SJSA1 (cell line): ENCODE measurements at regions not wholly inside any gene's neighbourhood (a gene's known extent, or its start where the extent isn't known, plus 50 kb on each side); places are given as distances from the start of the nearest gene placed in this dataset.

Source experiments
- DNase-seq, 2 experiments: peaks; one replicate each; pipeline ENCODE4 v3.0.0-alpha.2; 2015 to 2020; ENCODE audit warnings: low spot score in 2 of 2, low read depth in 1 of 2
- H3K27ac ChIP-seq: fragments of 250-450 bp; sonication (Bioruptor Pico); 2 replicates; pipeline ENCODE4 v1.5.1; 2020; ENCODE audit warnings: mild to moderate bottlenecking, moderate library complexity
- H3K27me3 ChIP-seq: fragments of 250-450 bp; sonication (Bioruptor Pico); replicated peaks from 2 replicates; pipeline ENCODE4 v1.5.1; 2020; ENCODE audit warnings: mild to moderate bottlenecking, moderate library complexity
- H3K36me3 ChIP-seq: fragments of 250-450 bp; sonication (Bioruptor Pico); 2 replicates; pipeline ENCODE4 v1.5.1; 2020; ENCODE audit warnings: mild to moderate bottlenecking
- H3K4me1 ChIP-seq: fragments of 250-450 bp; sonication (Bioruptor Pico); replicated peaks from 2 replicates; pipeline ENCODE4 v1.6.1; 2021; ENCODE audit warnings: mild to moderate bottlenecking
- H3K4me3 ChIP-seq: fragments of 250-450 bp; sonication (Bioruptor Pico); 2 replicates; pipeline ENCODE4 v1.5.1; 2020; ENCODE audit warnings: mild to moderate bottlenecking
- H3K9me3 ChIP-seq: fragments of 250-450 bp; sonication (Bioruptor Pico); replicated peaks from 2 replicates; pipeline ENCODE4 v1.5.1; 2020; ENCODE audit warnings: mild to moderate bottlenecking

- H3K36me3 ChIP-seq, result no peaks in the 10 kb centered on the region
- H3K27me3 ChIP-seq, result no peaks in the 10 kb centered on the region; the same call in 1 of the 2 replicates
- peaks cover 5% of the 10 kb centered on the region; the same call in 1 of the 2 replicates for H3K4me1 ChIP-seq
- H3K27ac ChIP-seq, result no peak overlapping the region
- no peak overlapping the region for H3K4me3 ChIP-seq
- no peak for DNase-seq
- no peaks in the 10 kb centered on the region for H3K9me3 ChIP-seq
Observed at GRCh38 chr15:72925661-72926060, 126.6 kb upstream of the NEO1 start.

- no peak overlapping the region for H3K4me3 ChIP-seq
- no peak for DNase-seq
- no peaks in the 10 kb centered on the region for H3K27me3 ChIP-seq
- no peaks in the 10 kb centered on the region for H3K36me3 ChIP-seq
- H3K27ac ChIP-seq, result no peak overlapping the region
- H3K9me3 ChIP-seq, result no peaks in the 10 kb centered on the region
- peaks cover 5% of the 10 kb centered on the region; the same call in 1 of the 2 replicates for H3K4me1 ChIP-seq
Observed at GRCh38 chr15:72923289-72923688, 129.0 kb upstream of the NEO1 start.

GRCh38 chr15:72920551-72920950 is 131.7 kb upstream of the NEO1 start:
- H3K4me3 ChIP-seq, result no peak overlapping the region
- H3K27ac ChIP-seq, result no peak overlapping the region
- H3K27me3 ChIP-seq, result no peaks in the 10 kb centered on the region
- H3K4me1 ChIP-seq, result peaks cover 9% of the 10 kb centered on the region
- no peaks in the 10 kb centered on the region for H3K9me3 ChIP-seq
- DNase-seq, result no peak
- no peaks in the 10 kb centered on the region for H3K36me3 ChIP-seq

GRCh38 chr15:72919936-72920465 is 132.3 kb upstream of the NEO1 start:
- Histone ChIP-seq H3K4me3 (no peak overlapping the region), H3K27me3 (no peaks in the 10 kb centered on the region), H3K9me3 (no peaks in the 10 kb centered on the region), H3K36me3 (no peaks in the 10 kb centered on the region), H3K4me1 (peaks cover 7% of the 10 kb centered on the region), H3K27ac (no peak overlapping the region)
- no peak for DNase-seq

- Histone ChIP-seq H3K27me3 (no peaks in the 10 kb centered on the region), H3K36me3 (no peaks in the 10 kb centered on the region), H3K4me3 (no peak overlapping the region), H3K4me1 (peaks cover 7% of the 10 kb centered on the region), H3K9me3 (no peaks in the 10 kb centered on the region), H3K27ac (no peak overlapping the region)
- DNase-seq, result no peak
Observed at GRCh38 chr15:72916897-72917296, 133.3 kb upstream of the ADPGK start.

- no peak for DNase-seq
- H3K9me3 ChIP-seq, result no peaks in the 10 kb centered on the region
Observed at GRCh38 chr15:72916378-72916777, 132.8 kb upstream of the ADPGK start.

GRCh38 chr15:72915843-72916242 is 132.3 kb upstream of the ADPGK start:
- H3K4me3 ChIP-seq, result no peak overlapping the region
- no peaks in the 10 kb centered on the region for H3K27me3 ChIP-seq
- H3K27ac ChIP-seq, result no peak overlapping the region
- H3K4me1 ChIP-seq, result peaks cover 7% of the 10 kb centered on the region
- DNase-seq, result no peak
- H3K36me3 ChIP-seq, result no peaks in the 10 kb centered on the region
- no peaks in the 10 kb centered on the region for H3K9me3 ChIP-seq

More at GRCh38 chr15:72916378-72916777, 132.8 kb upstream of the ADPGK start:
- Histone ChIP-seq H3K36me3 (no peaks in the 10 kb centered on the region), H3K4me3 (no peak overlapping the region), H3K4me1 (peaks cover 7% of the 10 kb centered on the region), H3K27ac (no peak overlapping the region), H3K27me3 (no peaks in the 10 kb centered on the region)

GRCh38 chr15:72912996-72913395 is 129.4 kb upstream of the ADPGK start:
- Histone ChIP-seq H3K9me3 (no peaks in the 10 kb centered on the region), H3K27ac (no peak overlapping the region), H3K36me3 (no peaks in the 10 kb centered on the region), H3K4me3 (no peak overlapping the region), H3K4me1 (peaks cover 7% of the 10 kb centered on the region), H3K27me3 (no peaks in the 10 kb centered on the region)
- no peak for DNase-seq

GRCh38 chr15:72912121-72912520 is 128.6 kb upstream of the ADPGK start:
- no peak overlapping the region for H3K27ac ChIP-seq
- no peak for DNase-seq
- H3K4me1 ChIP-seq, result peaks cover 9% of the 10 kb centered on the region
- no peaks in the 10 kb centered on the region for H3K36me3 ChIP-seq
- H3K4me3 ChIP-seq, result no peak overlapping the region
- no peaks in the 10 kb centered on the region for H3K9me3 ChIP-seq
- no peaks in the 10 kb centered on the region for H3K27me3 ChIP-seq

- DNase-seq, result no peak
- H3K27ac ChIP-seq, result no peak overlapping the region
- no peaks in the 10 kb centered on the region for H3K27me3 ChIP-seq
- H3K36me3 ChIP-seq, result no peaks in the 10 kb centered on the region
- H3K9me3 ChIP-seq, result no peaks in the 10 kb centered on the region
- peaks cover 4% of the 10 kb centered on the region for H3K4me1 ChIP-seq
- H3K4me3 ChIP-seq, result no peak overlapping the region
Observed at GRCh38 chr15:72911626-72912025, 128.1 kb upstream of the ADPGK start.

GRCh38 chr15:72908713-72909112 is 125.2 kb upstream of the ADPGK start:
- Histone ChIP-seq H3K36me3 (no peaks in the 10 kb centered on the region), H3K27me3 (no peaks in the 10 kb centered on the region), H3K9me3 (no peaks in the 10 kb centered on the region), H3K27ac (no peak overlapping the region), H3K4me3 (no peak overlapping the region), H3K4me1 (peaks cover 3% of the 10 kb centered on the region; the same call in 1 of the 2 replicates)
- DNase-seq, result no peak

GRCh38 chr15:72907733-72908132 is 124.2 kb upstream of the ADPGK start:
- Histone ChIP-seq H3K27me3 (no peaks in the 10 kb centered on the region), H3K27ac (no peak overlapping the region), H3K9me3 (no peaks in the 10 kb centered on the region), H3K4me1 (peaks cover 12% of the 10 kb centered on the region), H3K36me3 (no peaks in the 10 kb centered on the region), H3K4me3 (no peak overlapping the region)
- no peak for DNase-seq

- peak overlapping the region; percentile 53 for H3K27ac ChIP-seq
- H3K9me3 ChIP-seq, result no peaks in the 10 kb centered on the region
- H3K4me3 ChIP-seq, result no peak overlapping the region
- H3K36me3 ChIP-seq, result no peaks in the 10 kb centered on the region
- no peak for DNase-seq
- H3K4me1 ChIP-seq, result peaks cover 39% of the 10 kb centered on the region
- no peaks in the 10 kb centered on the region for H3K27me3 ChIP-seq
Observed at GRCh38 chr15:72902919-72903260, 119.3 kb upstream of the ADPGK start.

GRCh38 chr15:72902245-72902918 is 118.8 kb upstream of the ADPGK start:
- no peak overlapping the region for H3K4me3 ChIP-seq
- H3K36me3 ChIP-seq, result no peaks in the 10 kb centered on the region
- peak overlapping the region; percentile 28 for H3K27ac ChIP-seq
- no peaks in the 10 kb centered on the region for H3K9me3 ChIP-seq
- peaks cover 41% of the 10 kb centered on the region for H3K4me1 ChIP-seq
- H3K27me3 ChIP-seq, result no peaks in the 10 kb centered on the region
- DNase-seq, result peak; percentile 91 to 95

GRCh38 chr15:72892986-72893385 is 109.4 kb upstream of the ADPGK start:
- H3K36me3 ChIP-seq, result no peaks in the 10 kb centered on the region
- no peaks in the 10 kb centered on the region; the same call in 1 of the 2 replicates for H3K9me3 ChIP-seq
- no peak overlapping the region for H3K4me3 ChIP-seq

More at GRCh38 chr15:72892986-72893385, 109.4 kb upstream of the ADPGK start:
- H3K27me3 ChIP-seq, result no peaks in the 10 kb centered on the region
- DNase-seq, result no peak
- peaks cover 10% of the 10 kb centered on the region for H3K4me1 ChIP-seq
- H3K27ac ChIP-seq, result no peak overlapping the region
